CD4-positive, alpha-beta T cell (primary cell): ENCODE measurements at regions not wholly inside any gene's neighbourhood (a gene's known extent, or its start where the extent isn't known, plus 50 kb on each side); places are given as distances from the start of the nearest gene placed in this dataset.

ENCODE experiments used
- ATAC-seq: fragments of 200-7000 bp; cut with Tn5 transposase; one replicate; pipeline ENCODE4 v1.10.0; 2022; ENCODE audit warnings: mild to moderate bottlenecking; ENCODE audit not compliant: poor library complexity
- CTCF ChIA-PET: fragments of 350-600 bp; sonication (Branson Sonifier 250); formaldehyde crosslinking; loops from one replicate; lab custom pipeline; 2021; ENCODE audit warnings: antibody characterized with exemption, inconsistent platforms; lab: Charles Lee
- POLR2A ChIA-PET: fragments of 350-600 bp; sonication (Branson Sonifier 250); formaldehyde crosslinking; loops from one replicate; lab custom pipeline; 2021; ENCODE audit warnings: antibody characterized with exemption, inconsistent platforms; lab: Charles Lee
- DNase-seq, 14 experiments: peaks; one replicate each; pipeline ENCODE4 v3.0.0-alpha.2; 2013 to 2020; ENCODE audit warnings: mixed read lengths in 2 of 14
- H3K27ac ChIP-seq, 2 donors: one replicate each; pipeline versions ENCODE4 v1.5.1 to v1.7.0; 2013; ENCODE audit warnings: low read length in 2 of 2, low read depth in 1 of 2, mild to moderate bottlenecking in 1 of 2
- H3K27me3 ChIP-seq, 2 experiments: 1 replicate in 1 of 2; 2 replicates in 1 of 2; pipeline versions ENCODE4 v1.6.1 to v1.7.0; 2013; ENCODE audit warnings: low read length in 2 of 2, control low read depth in 1 of 2, mild to moderate bottlenecking in 1 of 2, moderate library complexity in 1 of 2; ENCODE audit not compliant: insufficient read depth in 2 of 2, control insufficient read depth in 1 of 2
- H3K36me3 ChIP-seq: one replicate; pipeline ENCODE4 v1.6.1; 2013; ENCODE audit warnings: low read length, control low read depth; ENCODE audit not compliant: insufficient read depth
- H3K4me1 ChIP-seq: one replicate; pipeline ENCODE4 v1.6.1; 2013; ENCODE audit warnings: low read length, control low read depth; ENCODE audit not compliant: insufficient read depth
- H3K4me3 ChIP-seq: one replicate; pipeline ENCODE4 v1.5.1; 2013; ENCODE audit warnings: mild to moderate bottlenecking, low read length, moderate library complexity
- H3K9me3 ChIP-seq, 2 experiments: 1 replicate in 1 of 2; 2 replicates in 1 of 2; pipeline versions ENCODE4 v1.6.1 to v1.7.0; 2013; ENCODE audit warnings: low read length in 2 of 2, mild to moderate bottlenecking in 2 of 2, control low read depth in 1 of 2, moderate library complexity in 1 of 2; ENCODE audit not compliant: control insufficient read depth in 1 of 2, insufficient read depth in 1 of 2
- H3K27ac Mint-ChIP-seq: one replicate; pipeline ENCODE4 v1.8.0; 2020; ENCODE audit warnings: mixed read lengths
- H3K27me3 Mint-ChIP-seq: one replicate; pipeline ENCODE4 v1.8.0; 2021; ENCODE audit warnings: mixed read lengths
- H3K36me3 Mint-ChIP-seq: one replicate; pipeline ENCODE4 v1.8.0; 2021; ENCODE audit warnings: low read depth, mixed read lengths
- H3K4me1 Mint-ChIP-seq: one replicate; pipeline ENCODE4 v1.8.0; 2021; ENCODE audit warnings: low read depth, mixed read lengths
- H3K4me3 Mint-ChIP-seq: one replicate; pipeline ENCODE4 v1.8.0; 2020; ENCODE audit warnings: mild to moderate bottlenecking, mixed read lengths
- H3K9me3 Mint-ChIP-seq: one replicate; pipeline ENCODE4 v1.8.0; 2020; ENCODE audit warnings: mixed read lengths
- intact Hi-C, 2 experiments: fragments of 100-400 bp; cut with DNase I in 1 of 2; cut with micrococcal nuclease in 1 of 2; formaldehyde crosslinking; loops; one replicate each; pipeline versions ENCODE4 v1.15.1 to v1.9.0; 2023 to 2025; cut with DNase I, micrococcal nuclease
- TF ChIP-seq, protein P1 (sequence below): fragments of 200-600 bp; IDR thresholded peaks from one replicate; pipeline ENCODE4 v1.8.0; 2022; ENCODE audit warnings: antibody characterized with exemption, mild to moderate bottlenecking

DNA sequence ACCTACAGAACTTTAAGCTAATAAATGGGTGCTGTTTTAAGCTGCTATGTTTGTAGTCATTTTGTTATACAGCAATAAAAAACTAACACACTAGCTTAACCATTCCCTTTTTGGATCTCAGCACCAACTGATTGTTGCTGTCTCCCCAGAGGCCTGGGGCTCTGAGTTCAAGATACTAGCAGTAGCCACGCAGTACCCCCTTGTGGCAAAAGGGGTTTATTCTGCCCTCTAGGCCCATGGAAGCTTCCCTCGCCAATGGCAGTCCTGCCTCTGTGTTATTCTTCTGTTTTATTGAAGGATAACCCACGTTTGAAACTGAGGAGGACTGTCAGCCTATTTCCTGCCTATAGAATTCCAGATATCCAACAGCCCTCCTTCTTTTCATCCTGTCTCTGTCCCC lies 455.3 kb upstream of the ATP2B1 start:
- Mint-ChIP-seq H3K27ac (no peak overlapping the region), H3K4me1 (no peaks in the 10 kb centered on the region), H3K36me3 (no peaks in the 10 kb centered on the region), H3K9me3 (no peaks in the 10 kb centered on the region), H3K27me3 (no peaks in the 10 kb centered on the region), H3K4me3 (no peak overlapping the region)
- Histone ChIP-seq H3K27me3 (no peaks in the 10 kb centered on the region), H3K4me3 (no peak overlapping the region), H3K4me1 (no peaks in the 10 kb centered on the region), H3K9me3 (no peaks in the 10 kb centered on the region), H3K27ac (no peak overlapping the region), H3K36me3 (no peaks in the 10 kb centered on the region)
- ChIA-PET POLR2A (no interaction called here), CTCF (interaction anchor here (1.1 to 1.3 kb wide), 2 partner anchors 12 to 203 kb away, joined by 3 read pairs; no protein-coding TSS in a partner anchor)
- intact Hi-C loops = no loop called here
- ATAC-seq (no peak), DNase-seq (peak in 4 of 14 experiments; percentile 7 to 17 (median 12))
- TF ChIP-seq, protein P1, sequence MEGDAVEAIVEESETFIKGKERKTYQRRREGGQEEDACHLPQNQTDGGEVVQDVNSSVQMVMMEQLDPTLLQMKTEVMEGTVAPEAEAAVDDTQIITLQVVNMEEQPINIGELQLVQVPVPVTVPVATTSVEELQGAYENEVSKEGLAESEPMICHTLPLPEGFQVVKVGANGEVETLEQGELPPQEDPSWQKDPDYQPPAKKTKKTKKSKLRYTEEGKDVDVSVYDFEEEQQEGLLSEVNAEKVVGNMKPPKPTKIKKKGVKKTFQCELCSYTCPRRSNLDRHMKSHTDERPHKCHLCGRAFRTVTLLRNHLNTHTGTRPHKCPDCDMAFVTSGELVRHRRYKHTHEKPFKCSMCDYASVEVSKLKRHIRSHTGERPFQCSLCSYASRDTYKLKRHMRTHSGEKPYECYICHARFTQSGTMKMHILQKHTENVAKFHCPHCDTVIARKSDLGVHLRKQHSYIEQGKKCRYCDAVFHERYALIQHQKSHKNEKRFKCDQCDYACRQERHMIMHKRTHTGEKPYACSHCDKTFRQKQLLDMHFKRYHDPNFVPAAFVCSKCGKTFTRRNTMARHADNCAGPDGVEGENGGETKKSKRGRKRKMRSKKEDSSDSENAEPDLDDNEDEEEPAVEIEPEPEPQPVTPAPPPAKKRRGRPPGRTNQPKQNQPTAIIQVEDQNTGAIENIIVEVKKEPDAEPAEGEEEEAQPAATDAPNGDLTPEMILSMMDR = no peak

DNA sequence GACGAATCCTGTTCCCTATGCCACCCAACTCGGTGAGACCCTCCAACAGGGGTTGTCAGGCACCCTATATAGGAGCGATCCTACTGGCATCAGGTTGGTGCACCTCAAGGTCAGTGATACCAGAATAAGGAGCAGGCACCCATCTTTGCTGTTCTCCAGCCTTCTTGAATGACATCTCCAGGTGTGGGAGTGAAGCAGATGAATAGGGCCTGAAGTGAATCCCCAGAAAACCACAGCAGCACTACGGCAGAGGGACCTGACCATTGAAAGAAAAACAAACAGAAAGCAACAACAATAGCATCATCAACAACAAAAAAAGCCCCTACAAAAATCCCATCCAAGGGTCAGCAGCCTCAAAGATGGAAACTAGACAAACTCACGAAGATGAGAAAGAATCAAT lies 445.2 kb upstream of the ATP2B1 start:
- no peaks in the 10 kb centered on the region for H3K36me3 Mint-ChIP-seq
- ATAC-seq (no peak), DNase-seq (no peak)
- H3K4me3 ChIP-seq = no peak overlapping the region
- no peak overlapping the region for H3K27ac ChIP-seq
- ChIA-PET POLR2A (no interaction called here), CTCF (no interaction called here)
- no peaks in the 10 kb centered on the region for H3K9me3 ChIP-seq
- TF ChIP-seq, protein P1 = no peak
- H3K4me1 ChIP-seq = peaks cover 5% of the 10 kb centered on the region
- H3K27ac Mint-ChIP-seq = no peak overlapping the region
- intact Hi-C loops = no loop called here
- no peaks in the 10 kb centered on the region for H3K36me3 ChIP-seq
- no peak overlapping the region for H3K4me3 Mint-ChIP-seq
- no peaks in the 10 kb centered on the region for H3K9me3 Mint-ChIP-seq
- no peaks in the 10 kb centered on the region for H3K27me3 Mint-ChIP-seq
- no peaks in the 10 kb centered on the region for H3K27me3 ChIP-seq
- H3K4me1 Mint-ChIP-seq = peaks cover 6% of the 10 kb centered on the region

DNA sequence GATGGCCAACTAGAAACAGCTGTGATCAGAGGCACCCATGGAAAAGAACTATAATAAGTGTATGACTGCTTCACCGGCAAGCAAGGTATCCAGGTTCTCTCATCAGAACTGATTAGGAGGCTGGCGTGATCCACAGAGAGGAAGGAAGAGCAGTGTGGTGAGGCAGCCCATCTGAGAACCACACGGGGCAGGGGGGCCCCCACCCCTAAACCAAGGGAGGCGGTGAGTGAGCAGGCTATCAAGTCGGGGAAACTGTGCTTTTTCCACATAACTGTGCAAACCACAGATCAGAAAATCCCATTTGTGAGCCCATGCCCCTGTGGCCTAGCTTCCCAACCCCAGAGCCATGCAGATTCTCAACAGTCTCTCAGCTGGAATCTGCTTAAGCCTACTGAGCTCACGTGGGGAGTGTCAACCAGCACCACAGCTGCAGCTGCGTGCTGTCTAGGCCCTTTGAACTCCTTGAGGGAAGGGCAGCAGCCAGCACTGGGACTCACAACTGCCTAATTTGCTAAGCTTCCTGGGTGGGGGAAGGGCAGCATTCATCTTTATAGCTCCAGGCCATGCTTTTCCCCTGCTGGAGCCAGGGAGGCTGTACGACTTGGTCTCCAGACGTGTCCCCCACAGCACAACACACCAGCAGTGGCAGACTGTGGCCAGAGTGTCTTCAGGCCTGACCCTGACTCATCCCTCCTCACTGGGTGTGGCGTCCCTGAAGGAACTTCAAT lies 444.4 kb upstream of the ATP2B1 start:
- ChIA-PET CTCF (no interaction called here), POLR2A (no interaction called here)
- Histone ChIP-seq H3K36me3 (no peaks in the 10 kb centered on the region), H3K4me3 (no peak overlapping the region), H3K27ac (no peak overlapping the region), H3K27me3 (no peaks in the 10 kb centered on the region), H3K9me3 (no peaks in the 10 kb centered on the region), H3K4me1 (peaks cover 5% of the 10 kb centered on the region)
- Mint-ChIP-seq H3K4me3 (no peak overlapping the region), H3K36me3 (no peaks in the 10 kb centered on the region), H3K27ac (no peak overlapping the region), H3K9me3 (no peaks in the 10 kb centered on the region), H3K4me1 (peaks cover 6% of the 10 kb centered on the region), H3K27me3 (no peaks in the 10 kb centered on the region)
- ATAC-seq (peak; percentile 54), DNase-seq (peak in 1 of 14 experiments; percentile 10)
- intact Hi-C loops = no loop called here
- TF ChIP-seq, protein P1 = no peak
